ENCODE measurements at regions not wholly inside any gene's neighbourhood (a gene's known extent, or its start where the extent isn't known, plus 50 kb on each side); places are given as distances from the start of the nearest gene placed in this dataset.

- TF ChIP-seq, protein P1, sequence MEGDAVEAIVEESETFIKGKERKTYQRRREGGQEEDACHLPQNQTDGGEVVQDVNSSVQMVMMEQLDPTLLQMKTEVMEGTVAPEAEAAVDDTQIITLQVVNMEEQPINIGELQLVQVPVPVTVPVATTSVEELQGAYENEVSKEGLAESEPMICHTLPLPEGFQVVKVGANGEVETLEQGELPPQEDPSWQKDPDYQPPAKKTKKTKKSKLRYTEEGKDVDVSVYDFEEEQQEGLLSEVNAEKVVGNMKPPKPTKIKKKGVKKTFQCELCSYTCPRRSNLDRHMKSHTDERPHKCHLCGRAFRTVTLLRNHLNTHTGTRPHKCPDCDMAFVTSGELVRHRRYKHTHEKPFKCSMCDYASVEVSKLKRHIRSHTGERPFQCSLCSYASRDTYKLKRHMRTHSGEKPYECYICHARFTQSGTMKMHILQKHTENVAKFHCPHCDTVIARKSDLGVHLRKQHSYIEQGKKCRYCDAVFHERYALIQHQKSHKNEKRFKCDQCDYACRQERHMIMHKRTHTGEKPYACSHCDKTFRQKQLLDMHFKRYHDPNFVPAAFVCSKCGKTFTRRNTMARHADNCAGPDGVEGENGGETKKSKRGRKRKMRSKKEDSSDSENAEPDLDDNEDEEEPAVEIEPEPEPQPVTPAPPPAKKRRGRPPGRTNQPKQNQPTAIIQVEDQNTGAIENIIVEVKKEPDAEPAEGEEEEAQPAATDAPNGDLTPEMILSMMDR (IDR thresholded peaks at IDR 0.05) = no peak
- TF ChIP-seq SIN3A (IDR thresholded peaks at IDR 0.05; ENCODE audit: borderline replicate concordance, insufficient read depth, low read depth, low read length) = no peak
- no peak for TF ChIP-seq REST (IDR thresholded peaks at IDR 0.05; ENCODE audit: insufficient read depth in 1 of 2, low read depth in 2 of 2, low read length in 1 of 2)
- no peak for TF ChIP-seq POLR2AphosphoS5 (IDR thresholded peaks at IDR 0.05; ENCODE audit: low read depth, low read length)
- TF ChIP-seq TCF7L2 (IDR thresholded peaks at IDR 0.05; ENCODE audit: low read depth, low read length) = no peak
Observed at GRCh38 chr15:47511261-47511660, 206.0 kb upstream of the SEMA6D start.
